ENCODE measurements at regions not wholly inside any gene's neighbourhood (a gene's known extent, or its start where the extent isn't known, plus 50 kb on each side); places are given as distances from the start of the nearest gene placed in this dataset.
"Not testable (repeated sequence)": the region's sequence is repeated elsewhere in the genome, so short reads cannot be mapped to it uniquely, and the experiment has no call there.

- DNase-seq: no peak
- Histone ChIP-seq H3K36me3 (no peaks in the 10 kb centered on the region), H3K27me3 (ENCODE audit: low read depth) (no peaks in the 10 kb centered on the region), H3K27ac (no peak overlapping the region), H3K9me3 (no peaks in the 10 kb centered on the region), H3K4me1 (no peaks in the 10 kb centered on the region), H3K4me3 (no peak overlapping the region)
- intact Hi-C loops (cut with DNase I): no loop called here
- no peak for TF ChIP-seq CTCF (IDR thresholded peaks at IDR 0.05)
- no peak for ATAC-seq
Measured at GRCh38 chr18:34511879-34512278, 198.2 kb upstream of the DTNA start.

- H3K4me1 ChIP-seq: no peaks in the 10 kb centered on the region
- H3K9me3 ChIP-seq: no peaks in the 10 kb centered on the region
- H3K27ac ChIP-seq: no peak overlapping the region
- no peak for TF ChIP-seq CTCF (IDR thresholded peaks at IDR 0.05)
- ATAC-seq (no peak), DNase-seq (no peak)
- no peaks in the 10 kb centered on the region for H3K27me3 ChIP-seq (ENCODE audit: low read depth)
- intact Hi-C loops (cut with DNase I): no loop called here
- H3K36me3 ChIP-seq: no peaks in the 10 kb centered on the region
- no peak overlapping the region for H3K4me3 ChIP-seq
Measured at GRCh38 chr18:34514238-34514637, 195.9 kb upstream of the DTNA start.

GRCh38 chr18:34514957-34515356 is 195.1 kb upstream of the DTNA start:
- Histone ChIP-seq H3K27ac (no peak overlapping the region), H3K27me3 (ENCODE audit: low read depth) (no peaks in the 10 kb centered on the region), H3K4me1 (no peaks in the 10 kb centered on the region), H3K36me3 (no peaks in the 10 kb centered on the region), H3K9me3 (no peaks in the 10 kb centered on the region), H3K4me3 (no peak overlapping the region)
- ATAC-seq (no peak), DNase-seq (no peak)
- TF ChIP-seq CTCF (IDR thresholded peaks at IDR 0.05): no peak
- intact Hi-C loops (cut with DNase I): no loop called here

- H3K9me3 ChIP-seq; H3K4me3 ChIP-seq; H3K36me3 ChIP-seq; DNase-seq; H3K27ac ChIP-seq; intact Hi-C loops (cut with DNase I); H3K27me3 ChIP-seq (ENCODE audit: low read depth); H3K4me1 ChIP-seq; ATAC-seq: not testable (repeated sequence)
Measured at GRCh38 chr18:34516355-34516754, 193.7 kb upstream of the DTNA start.

- H3K4me3 ChIP-seq; H3K4me1 ChIP-seq; H3K27me3 ChIP-seq (ENCODE audit: low read depth); intact Hi-C loops (cut with DNase I); H3K36me3 ChIP-seq; DNase-seq; H3K9me3 ChIP-seq; H3K27ac ChIP-seq; ATAC-seq: not testable (repeated sequence)
Measured at GRCh38 chr18:34516996-34517395, 193.1 kb upstream of the DTNA start.

- Histone ChIP-seq H3K9me3 (no peaks in the 10 kb centered on the region), H3K4me3 (no peak overlapping the region), H3K4me1 (no peaks in the 10 kb centered on the region), H3K27ac (no peak overlapping the region), H3K36me3 (no peaks in the 10 kb centered on the region), H3K27me3 (ENCODE audit: low read depth) (no peaks in the 10 kb centered on the region)
- intact Hi-C loops (cut with DNase I): no loop called here
- no peak for TF ChIP-seq CTCF (IDR thresholded peaks at IDR 0.05)
- DNase-seq (no peak), ATAC-seq (no peak)
Measured at GRCh38 chr18:34521040-34521439, 189.1 kb upstream of the DTNA start.

- H3K4me1 ChIP-seq: no peaks in the 10 kb centered on the region
- no peak for ATAC-seq
- no peaks in the 10 kb centered on the region for H3K9me3 ChIP-seq
- H3K27ac ChIP-seq: no peak overlapping the region
- no peaks in the 10 kb centered on the region for H3K36me3 ChIP-seq
- no peaks in the 10 kb centered on the region for H3K27me3 ChIP-seq (ENCODE audit: low read depth)
- TF ChIP-seq CTCF (IDR thresholded peaks at IDR 0.05): no peak
- H3K4me3 ChIP-seq: no peak overlapping the region
- intact Hi-C loops (cut with DNase I): no loop called here
- no peak for DNase-seq
Measured at GRCh38 chr18:34522603-34523002, 187.5 kb upstream of the DTNA start.
